HG03064 (cell line): ENCODE measurements at regions not wholly inside any gene's neighbourhood (a gene's known extent, or its start where the extent isn't known, plus 50 kb on each side); places are given as distances from the start of the nearest gene placed in this dataset.
"Not testable (repeated sequence)": the region's sequence is repeated elsewhere in the genome, so short reads cannot be mapped to it uniquely, and the experiment has no call there.

ENCODE experiments used
- ATAC-seq: cut with Tn5 transposase; IDR thresholded peaks from one replicate; pipeline ENCODE4 v1.9.1; 2021; ENCODE audit warnings: low read depth; ENCODE audit not compliant: unreplicated experiment

GRCh38 chr11:47928426-47928825 is 51.9 kb upstream of the PTPRJ start:
- no peak for ATAC-seq

GRCh38 chr11:47924184-47924691 is 56.1 kb upstream of the PTPRJ start:
- no peak for ATAC-seq

- no peak for ATAC-seq
Measured at GRCh38 chr11:47923667-47924066, 56.7 kb upstream of the PTPRJ start.

- ATAC-seq = not testable (repeated sequence)
Measured at GRCh38 chr11:47921080-47921555, 59.2 kb upstream of the PTPRJ start.

- no peak for ATAC-seq
Measured at GRCh38 chr11:47918882-47919495, 61.4 kb upstream of the PTPRJ start.

- no peak for ATAC-seq
Measured at GRCh38 chr11:47918370-47918690, 62.0 kb upstream of the PTPRJ start.

GRCh38 chr11:47917599-47918369 is 62.6 kb upstream of the PTPRJ start:
- ATAC-seq = no peak

- ATAC-seq = no peak
Measured at GRCh38 chr11:47916361-47916841, 64.0 kb upstream of the PTPRJ start.

GRCh38 chr11:47915783-47916182 is 64.6 kb upstream of the PTPRJ start:
- no peak for ATAC-seq

- no peak for ATAC-seq
Measured at GRCh38 chr11:47915374-47915773, 65.0 kb upstream of the PTPRJ start.

- ATAC-seq = no peak
Measured at GRCh38 chr11:47914743-47915142, 65.6 kb upstream of the PTPRJ start.

GRCh38 chr11:47913529-47914244 is 65.5 kb upstream of the NUP160 start:
- ATAC-seq = no peak

GRCh38 chr11:47912843-47913437 is 64.8 kb upstream of the NUP160 start:
- ATAC-seq = no peak

GRCh38 chr11:47911149-47911548 is 63.0 kb upstream of the NUP160 start:
- no peak for ATAC-seq

- ATAC-seq = no peak
Measured at GRCh38 chr11:47908198-47908597, 60.0 kb upstream of the NUP160 start.

GRCh38 chr11:47907499-47907898 is 59.3 kb upstream of the NUP160 start:
- no peak for ATAC-seq

- ATAC-seq = no peak
Measured at GRCh38 chr11:47906066-47906465, 57.9 kb upstream of the NUP160 start.

- no peak for ATAC-seq
Measured at GRCh38 chr11:47905358-47906059, 57.4 kb upstream of the NUP160 start.

GRCh38 chr11:47904808-47905207 is 56.7 kb upstream of the NUP160 start:
- ATAC-seq = no peak

- no peak for ATAC-seq
Measured at GRCh38 chr11:47904048-47904447, 55.9 kb upstream of the NUP160 start.
